ENCODE measurements at regions not wholly inside any gene's neighbourhood (a gene's known extent, or its start where the extent isn't known, plus 50 kb on each side); places are given as distances from the start of the nearest gene placed in this dataset.

DNA sequence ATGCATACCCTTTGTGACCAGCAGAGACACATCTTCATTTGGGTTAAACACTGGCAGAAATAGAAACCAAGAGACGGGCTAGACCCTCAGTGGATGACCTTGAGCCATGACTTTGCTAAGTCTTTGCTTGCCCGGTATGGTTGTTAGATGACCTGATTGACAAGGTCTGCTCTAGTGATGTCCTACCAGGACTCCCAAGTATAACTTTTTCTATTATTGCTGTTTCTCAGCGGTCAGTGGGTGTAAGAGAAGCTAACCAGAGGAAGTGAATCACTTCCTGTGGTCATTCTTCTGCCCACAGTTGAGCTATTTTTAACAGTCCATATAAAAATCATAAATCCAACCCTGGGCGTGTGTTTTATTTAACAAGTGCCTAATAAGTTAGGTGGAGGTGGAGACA is 126.2 kb upstream of the ETS2 start:
- TF ChIP-seq CTCF (conservative IDR thresholded peaks at IDR 0.05 in 1 of 2, IDR thresholded peaks at IDR 0.05 in 1 of 2; ENCODE audit: low read depth in 1 of 2, low read length in 2 of 2) (no peak), EZH2 (IDR thresholded peaks at IDR 0.05; ENCODE audit: low read length, missing control alignments) (no peak)

Measured in fibroblast of lung (primary cell).